ENCODE measurements at regions not wholly inside any gene's neighbourhood (a gene's known extent, or its start where the extent isn't known, plus 50 kb on each side); places are given as distances from the start of the nearest gene placed in this dataset.

DNA sequence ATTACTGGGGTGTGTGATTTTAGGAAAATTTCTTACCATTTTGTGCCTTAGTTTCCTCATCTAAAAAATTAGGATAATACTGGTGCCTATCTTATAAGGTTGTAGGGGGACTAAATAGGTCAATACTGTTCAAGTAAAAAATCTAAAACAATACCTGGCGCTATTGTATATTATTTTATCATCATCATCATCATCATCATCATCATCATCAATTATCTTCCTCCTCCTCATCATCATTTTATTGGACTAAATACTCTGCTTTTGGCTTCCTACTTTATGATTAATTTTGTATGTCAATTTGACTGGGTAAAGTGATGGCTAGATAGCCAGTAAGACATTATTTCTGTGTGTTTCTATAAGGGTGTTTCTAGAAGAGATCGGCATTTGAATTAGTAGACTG, 435.5 kb downstream of the DHX35 start:
- TF ChIP-seq, protein P1, sequence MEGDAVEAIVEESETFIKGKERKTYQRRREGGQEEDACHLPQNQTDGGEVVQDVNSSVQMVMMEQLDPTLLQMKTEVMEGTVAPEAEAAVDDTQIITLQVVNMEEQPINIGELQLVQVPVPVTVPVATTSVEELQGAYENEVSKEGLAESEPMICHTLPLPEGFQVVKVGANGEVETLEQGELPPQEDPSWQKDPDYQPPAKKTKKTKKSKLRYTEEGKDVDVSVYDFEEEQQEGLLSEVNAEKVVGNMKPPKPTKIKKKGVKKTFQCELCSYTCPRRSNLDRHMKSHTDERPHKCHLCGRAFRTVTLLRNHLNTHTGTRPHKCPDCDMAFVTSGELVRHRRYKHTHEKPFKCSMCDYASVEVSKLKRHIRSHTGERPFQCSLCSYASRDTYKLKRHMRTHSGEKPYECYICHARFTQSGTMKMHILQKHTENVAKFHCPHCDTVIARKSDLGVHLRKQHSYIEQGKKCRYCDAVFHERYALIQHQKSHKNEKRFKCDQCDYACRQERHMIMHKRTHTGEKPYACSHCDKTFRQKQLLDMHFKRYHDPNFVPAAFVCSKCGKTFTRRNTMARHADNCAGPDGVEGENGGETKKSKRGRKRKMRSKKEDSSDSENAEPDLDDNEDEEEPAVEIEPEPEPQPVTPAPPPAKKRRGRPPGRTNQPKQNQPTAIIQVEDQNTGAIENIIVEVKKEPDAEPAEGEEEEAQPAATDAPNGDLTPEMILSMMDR (IDR thresholded peaks at IDR 0.05; ENCODE audit: control extremely low read depth, extremely low read depth, low read depth, missing control alignments): no peak
- CTCF ChIA-PET: interaction anchor here (1.4 to 2.6 kb wide), 3 partner anchors 108 to 131 kb away, joined by 5 to 17 read pairs (median 9); no protein-coding TSS in a partner anchor

DNA sequence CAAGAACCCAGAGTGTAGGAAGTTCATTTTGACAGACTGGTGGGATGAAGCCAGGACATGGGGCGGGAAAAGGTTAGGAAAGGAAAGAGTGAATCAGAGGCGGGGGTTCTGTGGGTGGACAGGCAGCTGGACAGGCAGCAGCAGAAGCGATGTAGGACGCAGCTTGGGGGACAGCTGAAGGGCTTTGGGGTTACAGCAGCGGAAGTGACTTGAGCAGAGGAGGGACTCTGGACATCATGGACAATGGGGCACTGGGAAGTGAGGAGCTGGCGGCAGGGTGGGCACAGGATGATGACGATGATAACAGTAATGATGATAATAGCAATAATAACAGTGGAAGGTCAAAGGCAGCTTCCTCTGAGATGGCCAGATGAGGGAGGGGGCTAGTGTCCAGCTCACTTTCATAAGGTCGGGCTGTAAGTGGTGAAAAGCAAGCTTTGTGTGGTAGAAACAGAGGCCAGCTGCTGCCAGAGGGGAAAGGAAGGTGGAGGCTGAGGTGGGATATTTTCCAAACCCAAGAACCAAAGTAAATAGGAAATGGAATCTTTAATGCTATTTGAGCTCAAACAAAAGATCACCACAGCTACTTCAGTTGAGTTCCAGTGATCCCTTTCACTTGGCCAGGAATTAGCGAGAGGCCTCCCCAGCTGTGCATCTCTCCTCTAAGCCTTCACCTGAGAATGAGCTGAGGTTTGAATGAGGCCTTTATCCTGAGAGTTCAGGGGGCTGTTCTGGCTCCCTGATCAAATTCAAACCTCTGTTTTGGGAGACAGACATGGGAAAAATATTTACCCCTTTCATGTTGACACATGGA, 433.5 kb downstream of the DHX35 start:
- TF ChIP-seq, protein P1 (IDR thresholded peaks at IDR 0.05; ENCODE audit: control extremely low read depth, extremely low read depth, low read depth, missing control alignments): no peak
- ChIA-PET POLR2A (no interaction called here), CTCF (interaction anchor here (1.2 to 2.1 kb wide), 4 partner anchors 10 to 106 kb away, joined by 3 to 7 read pairs (median 6); no protein-coding TSS in a partner anchor)
- no peak for DNase-seq (ENCODE audit: extremely low spot score)

More for the DNA sequence above, 435.5 kb downstream of the DHX35 start:
- no peak for DNase-seq (ENCODE audit: extremely low spot score)
- POLR2A ChIA-PET: no interaction called here

DNA sequence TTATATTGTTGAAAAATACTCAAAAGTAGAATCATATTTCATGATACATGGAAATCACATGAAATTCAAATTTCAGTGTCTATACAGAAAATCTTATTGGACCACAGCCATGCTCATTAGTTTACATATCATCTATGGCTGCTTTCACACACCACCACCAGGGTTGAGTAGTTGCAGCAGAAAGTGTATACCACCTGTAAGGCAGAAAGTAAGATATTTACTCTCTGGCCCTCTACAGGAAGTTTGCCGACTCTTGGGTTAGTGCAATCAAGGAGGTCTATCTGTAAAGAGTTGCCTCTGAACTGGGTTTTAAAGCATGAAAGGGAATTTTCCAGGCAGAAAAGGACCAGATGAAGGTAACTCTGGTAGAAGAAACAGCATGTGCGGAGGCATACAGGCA, 432.3 kb downstream of the DHX35 start:
- TF ChIP-seq, protein P1 (IDR thresholded peaks at IDR 0.05; ENCODE audit: control extremely low read depth, extremely low read depth, low read depth, missing control alignments): no peak
- ChIA-PET POLR2A (no interaction called here), CTCF (interaction anchor here (1.3 kb wide), 1 partner anchor 95 kb away, joined by 3 read pairs; no protein-coding TSS in a partner anchor)
- DNase-seq (ENCODE audit: extremely low spot score): no peak

DNA sequence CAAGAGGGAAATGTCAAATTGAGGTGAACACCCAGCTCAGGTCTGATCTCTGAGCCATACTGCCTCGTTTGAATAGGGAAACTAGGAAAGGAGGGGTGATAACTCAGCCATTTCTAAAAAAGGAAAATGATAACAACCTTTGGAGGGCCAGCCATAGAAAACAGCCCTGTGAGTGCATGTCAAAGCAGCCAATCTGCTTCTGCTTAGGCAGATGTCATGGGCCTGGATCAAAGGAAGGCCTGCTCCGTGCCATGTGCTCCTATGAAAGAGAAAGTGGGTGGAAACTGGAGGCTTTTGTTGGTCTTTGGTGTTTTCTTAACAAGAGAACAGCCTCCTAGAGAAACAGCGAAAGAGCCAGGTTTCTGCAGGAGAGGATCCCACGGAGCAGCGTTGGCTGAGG, 428.0 kb downstream of the DHX35 start:
- ChIA-PET CTCF (interaction anchor here (0.9 to 1.1 kb wide), 3 partner anchors 8 to 11 kb away, joined by 3 to 5 read pairs (median 3); no protein-coding TSS in a partner anchor), POLR2A (no interaction called here)
- no peak for DNase-seq (ENCODE audit: extremely low spot score)
- TF ChIP-seq, protein P1 (IDR thresholded peaks at IDR 0.05; ENCODE audit: control extremely low read depth, extremely low read depth, low read depth, missing control alignments): no peak

DNA sequence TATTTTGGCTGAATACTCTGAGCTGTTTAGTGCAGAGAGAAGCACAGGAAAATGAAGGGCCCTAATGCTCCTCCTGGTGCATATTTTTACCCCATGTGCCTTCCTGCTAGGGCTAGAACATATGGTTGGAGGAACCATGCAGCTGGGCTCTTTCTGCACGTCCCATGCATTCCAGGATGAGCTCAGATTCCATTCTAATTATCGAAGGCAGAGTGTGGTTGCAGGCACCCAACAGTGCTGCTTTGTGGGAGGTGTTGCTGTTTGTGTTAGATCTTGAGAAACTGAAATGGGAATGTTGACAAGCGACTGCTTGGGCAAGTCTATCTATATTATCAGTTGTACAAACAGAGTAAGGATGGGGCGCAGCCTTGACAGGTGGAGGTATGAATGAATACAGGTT, 419.5 kb downstream of the DHX35 start:
- no peak for DNase-seq (ENCODE audit: extremely low spot score)
- ChIA-PET POLR2A (no interaction called here), CTCF (interaction anchor here (1.0 kb wide), 1 partner anchor 493 kb away, joined by 3 read pairs; no protein-coding TSS in a partner anchor)
- TF ChIP-seq, protein P1 (IDR thresholded peaks at IDR 0.05; ENCODE audit: control extremely low read depth, extremely low read depth, low read depth, missing control alignments): no peak

DNA sequence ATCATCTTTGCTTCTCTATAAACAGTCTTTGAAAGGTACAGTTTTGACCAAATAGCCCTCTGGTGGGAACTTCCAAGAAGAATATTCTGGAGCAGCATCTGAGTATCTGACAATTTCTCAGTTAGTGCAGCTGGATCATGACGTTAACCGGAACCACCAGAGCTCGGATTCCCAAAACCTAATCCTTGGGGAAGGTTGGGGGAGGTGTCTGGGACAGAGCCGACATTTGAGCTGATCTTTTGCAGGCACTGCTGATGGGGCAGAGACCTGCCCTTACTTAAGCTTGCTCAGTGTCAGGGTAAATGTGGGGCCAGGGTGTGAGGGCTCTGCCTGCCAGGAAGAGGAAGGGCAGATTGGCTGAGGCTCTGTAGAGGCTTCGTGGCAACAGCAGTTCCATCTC, 416.6 kb downstream of the DHX35 start:
- no peak for DNase-seq (ENCODE audit: extremely low spot score)
- CTCF ChIA-PET: no interaction called here
- POLR2A ChIA-PET: no interaction called here
- TF ChIP-seq, protein P1 (IDR thresholded peaks at IDR 0.05; ENCODE audit: control extremely low read depth, extremely low read depth, low read depth, missing control alignments): no peak

Data from GM10248 (cell line).